ENCODE measurements at regions not wholly inside any gene's neighbourhood (a gene's known extent, or its start where the extent isn't known, plus 50 kb on each side); places are given as distances from the start of the nearest gene placed in this dataset.

GRCh38 chrX:138128027-138128671 is 562.2 kb downstream of the ZIC3 start:
- TF ChIP-seq POLR2AphosphoS5 (IDR thresholded peaks at IDR 0.05; ENCODE audit: low read depth, low read length): no peak
- TF ChIP-seq TAF1 (IDR thresholded peaks at IDR 0.05; ENCODE audit: borderline replicate concordance, insufficient read depth, low read length): no peak
- TF ChIP-seq REST (IDR thresholded peaks at IDR 0.05; ENCODE audit: insufficient read depth in 1 of 2, low read depth in 2 of 2, low read length in 2 of 2): no peak

All from PFSK-1 (cell line).